ENCODE measurements at regions not wholly inside any gene's neighbourhood (a gene's known extent, or its start where the extent isn't known, plus 50 kb on each side); places are given as distances from the start of the nearest gene placed in this dataset.
A peak's percentile ranks its signal among the peaks of the same experiment; 100 is the strongest.
"Not testable (repeated sequence)": the region's sequence is repeated elsewhere in the genome, so short reads cannot be mapped to it uniquely, and the experiment has no call there.

DNA sequence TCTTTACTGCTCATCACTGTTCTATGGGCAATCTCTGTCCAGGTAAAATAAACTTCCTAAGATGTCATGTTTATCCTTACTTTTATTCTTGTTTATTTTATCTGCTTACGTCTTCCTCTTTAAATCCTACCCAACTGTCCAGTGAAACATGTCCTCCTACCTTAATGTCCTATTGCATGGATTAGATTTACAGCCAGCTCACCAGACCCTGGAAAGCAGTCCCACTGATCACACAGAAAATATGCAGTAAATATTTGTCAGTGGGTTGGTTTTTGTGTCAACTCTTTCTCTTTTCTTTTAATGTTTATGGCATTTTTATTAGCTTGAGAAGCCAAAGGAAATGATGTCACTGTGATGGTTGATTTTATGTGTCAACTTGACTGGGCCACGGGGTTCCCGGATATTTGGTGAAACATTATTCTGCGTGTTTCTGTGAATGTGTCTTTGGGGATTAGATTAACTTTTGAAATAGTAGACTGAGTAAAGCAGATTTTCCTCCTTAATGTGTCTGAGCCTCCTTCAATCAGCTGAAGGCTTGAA, 258.3 kb downstream of the SRGAP2C start:
- 79 to 88% (median 84%) methylated on average over 4 of the region's 4 CpGs for WGBS, 4 donors
- no peak for TF ChIP-seq POLR2A (IDR thresholded peaks at IDR 0.05)
- TF ChIP-seq, protein P1, sequence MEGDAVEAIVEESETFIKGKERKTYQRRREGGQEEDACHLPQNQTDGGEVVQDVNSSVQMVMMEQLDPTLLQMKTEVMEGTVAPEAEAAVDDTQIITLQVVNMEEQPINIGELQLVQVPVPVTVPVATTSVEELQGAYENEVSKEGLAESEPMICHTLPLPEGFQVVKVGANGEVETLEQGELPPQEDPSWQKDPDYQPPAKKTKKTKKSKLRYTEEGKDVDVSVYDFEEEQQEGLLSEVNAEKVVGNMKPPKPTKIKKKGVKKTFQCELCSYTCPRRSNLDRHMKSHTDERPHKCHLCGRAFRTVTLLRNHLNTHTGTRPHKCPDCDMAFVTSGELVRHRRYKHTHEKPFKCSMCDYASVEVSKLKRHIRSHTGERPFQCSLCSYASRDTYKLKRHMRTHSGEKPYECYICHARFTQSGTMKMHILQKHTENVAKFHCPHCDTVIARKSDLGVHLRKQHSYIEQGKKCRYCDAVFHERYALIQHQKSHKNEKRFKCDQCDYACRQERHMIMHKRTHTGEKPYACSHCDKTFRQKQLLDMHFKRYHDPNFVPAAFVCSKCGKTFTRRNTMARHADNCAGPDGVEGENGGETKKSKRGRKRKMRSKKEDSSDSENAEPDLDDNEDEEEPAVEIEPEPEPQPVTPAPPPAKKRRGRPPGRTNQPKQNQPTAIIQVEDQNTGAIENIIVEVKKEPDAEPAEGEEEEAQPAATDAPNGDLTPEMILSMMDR (IDR thresholded peaks at IDR 0.05) = no peak
- Histone ChIP-seq H3K36me3 (no peaks in the 10 kb centered on the region), H3K9me3 (peaks cover 0 to 20% (median 0%) of the 10 kb centered on the region in 12 donors), H3K4me3 (no peak overlapping the region), H3K4me1 (peaks cover 0 to 14% (median 0%) of the 10 kb centered on the region in 12 donors), H3K27me3 (no peaks in the 10 kb centered on the region), H3K27ac (no peak overlapping the region)
- ATAC-seq = no peak
- no peak for DNase-seq
- intact Hi-C loops (cut with DNase I) = no loop called here

DNA sequence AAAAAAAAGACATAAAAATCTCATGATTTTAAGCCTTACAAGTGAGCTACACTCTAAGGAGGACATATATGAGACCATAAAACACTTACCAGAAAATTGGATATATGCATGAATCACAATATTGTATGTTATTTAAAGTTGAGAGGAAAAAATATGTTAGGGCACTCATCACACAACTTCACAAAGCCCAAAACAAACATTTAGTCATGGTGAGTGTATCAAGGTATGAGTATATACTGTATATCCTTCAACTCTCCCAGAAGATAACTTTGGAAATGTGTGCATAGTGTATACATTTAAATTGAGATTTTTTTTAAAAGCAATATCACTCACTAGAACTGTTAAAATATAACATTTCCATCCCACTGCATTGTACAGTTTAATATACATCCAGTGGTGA, 259.3 kb downstream of the SRGAP2C start:
- Histone ChIP-seq H3K4me1 (peaks cover 0 to 14% (median 0%) of the 10 kb centered on the region in 12 donors), H3K36me3 (no peaks in the 10 kb centered on the region), H3K4me3 (no peak overlapping the region), H3K27ac (no peak overlapping the region), H3K27me3 (no peaks in the 10 kb centered on the region), H3K9me3 (peaks cover 0 to 15% (median 0%) of the 10 kb centered on the region in 12 donors)
- no peak for DNase-seq
- TF ChIP-seq, protein P1 (IDR thresholded peaks at IDR 0.05) = no peak
- TF ChIP-seq POLR2A (IDR thresholded peaks at IDR 0.05) = no peak
- intact Hi-C loops (cut with DNase I) = no loop called here
- ATAC-seq = no peak

DNA sequence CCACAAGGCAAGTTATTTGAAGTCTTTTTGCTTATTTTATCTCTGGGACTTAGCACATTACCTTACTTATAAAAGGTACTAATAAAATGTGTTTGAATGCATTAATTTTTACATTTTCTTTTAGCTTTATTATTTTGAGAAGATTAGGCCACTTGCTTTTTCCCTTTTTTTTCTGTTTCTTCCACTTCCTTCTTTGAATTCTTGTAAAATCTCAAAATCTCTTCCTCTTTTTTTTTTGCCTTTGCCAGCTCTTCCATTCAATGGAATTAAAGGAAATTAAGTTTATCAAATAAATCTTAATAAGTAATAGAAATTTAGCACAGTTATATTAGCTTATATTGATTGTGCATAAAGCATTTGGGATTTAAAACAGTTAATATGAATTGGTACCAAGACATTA, 260.9 kb downstream of the SRGAP2C start:
- TF ChIP-seq, protein P1 (IDR thresholded peaks at IDR 0.05) = no peak
- no peak for TF ChIP-seq POLR2A (IDR thresholded peaks at IDR 0.05)

DNA sequence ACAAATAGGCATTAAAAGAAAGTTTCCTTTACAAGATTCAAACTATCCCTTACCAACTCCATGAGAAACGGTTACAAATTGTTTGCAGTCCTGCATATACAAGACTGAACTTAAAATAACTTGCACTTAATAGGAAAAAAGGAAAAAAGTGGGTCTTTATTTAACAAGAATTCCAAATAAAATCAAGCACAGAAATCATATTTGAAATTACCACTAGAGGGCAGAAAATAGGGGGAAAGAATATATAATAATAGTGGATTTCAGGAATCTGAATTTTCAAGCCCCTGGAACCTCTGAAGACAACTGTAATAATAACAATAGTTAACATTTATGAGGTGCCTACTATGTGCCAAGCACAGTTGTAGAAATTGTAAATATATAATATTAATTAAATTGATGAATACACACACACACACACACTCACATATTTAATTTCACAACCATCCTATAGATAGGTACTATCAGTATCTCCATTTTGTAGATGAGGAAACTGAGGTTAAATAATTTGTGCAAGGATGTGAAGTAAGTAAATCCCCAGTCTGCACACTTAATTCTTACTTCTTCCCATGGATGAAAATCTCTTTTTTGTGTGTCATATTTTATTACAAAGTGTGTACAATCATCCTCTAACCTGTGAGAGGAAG, 262.6 kb downstream of the SRGAP2C start:
- intact Hi-C loops (cut with DNase I); H3K4me3 ChIP-seq; ATAC-seq; H3K36me3 ChIP-seq; DNase-seq; H3K27me3 ChIP-seq; H3K9me3 ChIP-seq; H3K27ac ChIP-seq: not testable (repeated sequence)
- WGBS, 4 donors = 9 to 15% (median 12%) methylated on average over 1 of the region's 1 CpG
- TF ChIP-seq, protein P1 (IDR thresholded peaks at IDR 0.05) = peak; percentile 31 to 66 (median 50)
- H3K4me1 ChIP-seq = peaks cover 0 to 14% (median 0%) of the 10 kb centered on the region in 12 donors

More for the DNA sequence above, 260.9 kb downstream of the SRGAP2C start:
- intact Hi-C loops (cut with DNase I) = no loop called here
- Histone ChIP-seq H3K27ac (peak overlapping the region in 1 of 12 donors; percentile 65), H3K4me1 (peaks cover 0 to 14% (median 0%) of the 10 kb centered on the region in 12 donors), H3K27me3 (no peaks in the 10 kb centered on the region), H3K4me3 (no peak overlapping the region), H3K9me3 (peaks cover 0 to 4% (median 0%) of the 10 kb centered on the region in 12 donors), H3K36me3 (no peaks in the 10 kb centered on the region)
- ATAC-seq = no peak
- DNase-seq = no peak

DNA sequence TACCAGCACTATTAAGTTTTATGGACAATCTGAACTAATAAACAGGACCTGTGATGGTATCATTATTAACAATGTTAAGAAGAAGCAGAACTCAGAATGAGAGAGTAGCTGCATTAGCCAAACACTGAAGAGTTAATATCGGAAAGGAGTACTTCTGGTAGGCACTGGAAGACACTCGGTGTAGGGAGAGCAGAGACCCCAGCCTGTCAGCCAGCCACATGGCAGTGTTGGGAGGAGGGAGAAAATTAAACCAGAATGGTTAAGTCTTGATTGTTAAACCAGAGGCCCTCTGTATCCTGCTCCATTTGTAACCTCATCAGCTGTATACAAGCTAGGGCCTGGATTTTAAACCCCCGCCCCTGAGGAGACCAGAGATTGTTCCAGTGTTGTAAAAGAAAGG, 263.3 kb downstream of the SRGAP2C start:
- H3K27ac ChIP-seq; intact Hi-C loops (cut with DNase I); DNase-seq; H3K9me3 ChIP-seq; H3K4me3 ChIP-seq; H3K27me3 ChIP-seq; ATAC-seq; H3K36me3 ChIP-seq: not testable (repeated sequence)
- 88 to 93% (median 89%) methylated on average over 3 of the region's 3 CpGs for WGBS, 4 donors
- peaks cover 0 to 14% (median 0%) of the 10 kb centered on the region in 12 donors for H3K4me1 ChIP-seq
